GM18507 (cell line): ENCODE measurements at regions not wholly inside any gene's neighbourhood (a gene's known extent, or its start where the extent isn't known, plus 50 kb on each side); places are given as distances from the start of the nearest gene placed in this dataset.
"Not testable (repeated sequence)": the region's sequence is repeated elsewhere in the genome, so short reads cannot be mapped to it uniquely, and the experiment has no call there.

Experiments
- DNase-seq: peaks from one replicate; pipeline ENCODE4 v3.0.0; 2011; ENCODE audit warnings: low read depth; ENCODE audit not compliant: insufficient read length; ENCODE audit errors: extremely low spot score
- FAIRE-seq: peaks from 2 replicates; lab custom pipeline; 2011; peaks lifted over from hg19 to GRCh38; lab: Jason Lieb, UNC

GRCh38 chr3:158026236-158026635 is 80.0 kb downstream of the SHOX2 start:
- DNase-seq: no peak
- no peak for FAIRE-seq

GRCh38 chr3:158019897-158020296 is 86.3 kb downstream of the SHOX2 start:
- not testable (repeated sequence) for FAIRE-seq, DNase-seq

DNA sequence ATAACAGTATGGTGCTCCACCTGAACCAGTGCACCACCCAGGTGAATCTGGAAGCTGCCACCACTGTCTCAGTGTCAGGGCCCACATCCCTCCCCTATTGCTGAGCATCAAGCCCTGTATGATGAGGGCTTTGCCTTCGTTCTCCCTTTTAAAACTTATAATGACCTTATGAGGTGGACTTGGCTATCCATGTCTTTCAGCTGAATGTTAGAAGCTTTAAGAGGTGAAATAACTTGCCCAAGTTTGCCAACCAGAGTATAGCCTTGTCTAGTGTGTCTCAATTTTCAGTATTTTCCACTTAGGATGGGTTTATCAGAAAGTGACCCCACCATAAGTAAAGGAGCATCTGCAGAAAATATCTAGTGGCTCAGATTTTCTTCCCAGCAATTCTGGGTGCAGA is 87.8 kb downstream of the SHOX2 start:
- FAIRE-seq: no peak
- no peak for DNase-seq

- no peak for DNase-seq
- FAIRE-seq: no peak
Measured at GRCh38 chr3:158012901-158013300, 93.3 kb downstream of the SHOX2 start.

DNA sequence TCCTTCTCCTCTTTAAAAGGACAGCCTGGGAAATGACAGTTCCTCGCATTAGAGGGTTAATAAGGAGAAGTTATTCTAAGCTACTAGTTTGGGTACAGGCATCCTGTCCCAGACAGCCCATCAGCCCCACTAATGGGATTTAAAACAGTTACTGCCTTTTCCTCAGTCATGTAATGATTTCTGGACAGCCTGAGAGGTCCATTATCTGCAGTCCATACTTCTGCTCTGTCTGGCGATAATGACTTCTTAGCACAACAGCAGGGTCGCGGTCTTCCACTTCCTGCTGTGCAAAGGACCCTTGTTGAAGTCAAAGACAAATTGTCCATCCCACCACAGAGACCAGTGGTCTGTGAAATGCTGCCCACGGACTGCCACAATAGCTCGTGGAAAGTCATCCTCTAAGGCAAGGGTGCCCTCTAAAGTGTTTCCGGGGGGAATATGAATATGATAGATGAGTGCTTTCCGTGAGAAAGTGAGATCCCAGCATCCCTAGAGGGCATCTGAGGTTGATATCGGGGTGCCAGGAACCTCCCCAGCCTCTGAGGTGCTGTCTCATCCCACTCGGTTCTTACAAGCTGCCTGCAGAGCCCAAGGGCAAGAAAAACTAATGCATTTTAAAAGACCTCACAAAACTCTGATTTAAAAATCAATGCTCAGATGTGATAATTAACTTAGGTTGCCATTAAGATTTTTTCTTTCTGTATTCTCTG is 100.7 kb downstream of the SHOX2 start:
- FAIRE-seq (no peak), DNase-seq (no peak)

- no peak for FAIRE-seq
- no peak for DNase-seq
Measured at GRCh38 chr3:157999246-157999645, 107.0 kb downstream of the SHOX2 start.

DNA sequence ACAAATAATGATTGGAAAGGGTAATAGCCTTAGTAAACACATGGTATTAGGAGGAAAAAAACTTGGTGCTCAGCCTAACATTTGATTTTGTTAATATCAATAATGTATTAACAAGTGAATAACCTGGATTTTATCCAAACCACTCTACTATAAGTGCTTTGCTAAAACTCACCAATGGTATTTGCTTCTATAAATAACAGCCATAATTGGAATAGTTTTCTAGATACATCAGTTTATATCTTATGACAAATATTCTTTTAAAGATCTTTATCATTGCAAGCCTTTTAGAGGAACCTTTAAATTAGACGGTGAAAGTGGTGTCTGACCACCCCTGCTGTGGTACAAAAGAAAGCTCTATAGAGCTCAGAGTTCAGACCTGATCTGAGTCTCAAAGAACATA is 123.9 kb downstream of the SHOX2 start:
- no peak for DNase-seq
- no peak for FAIRE-seq

DNA sequence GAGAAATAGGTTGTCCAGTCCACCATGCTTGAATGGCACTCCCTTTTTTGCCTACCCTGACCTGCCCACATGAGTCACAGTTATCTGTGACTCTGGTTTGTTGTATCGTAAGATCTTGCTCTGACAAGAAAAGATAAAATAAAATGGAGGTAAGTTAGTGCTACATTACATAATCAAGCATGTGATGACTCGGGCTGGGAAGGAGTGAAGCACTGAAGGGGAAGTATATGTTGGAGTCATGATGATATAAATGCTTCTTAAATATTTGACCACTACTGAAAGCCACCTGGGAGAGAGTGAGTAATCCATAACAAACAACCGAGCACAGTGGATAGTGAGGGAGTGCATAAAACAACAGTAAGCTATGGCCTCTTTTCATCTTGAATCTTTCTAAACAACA is 124.4 kb downstream of the SHOX2 start:
- FAIRE-seq (no peak), DNase-seq (no peak)

DNA sequence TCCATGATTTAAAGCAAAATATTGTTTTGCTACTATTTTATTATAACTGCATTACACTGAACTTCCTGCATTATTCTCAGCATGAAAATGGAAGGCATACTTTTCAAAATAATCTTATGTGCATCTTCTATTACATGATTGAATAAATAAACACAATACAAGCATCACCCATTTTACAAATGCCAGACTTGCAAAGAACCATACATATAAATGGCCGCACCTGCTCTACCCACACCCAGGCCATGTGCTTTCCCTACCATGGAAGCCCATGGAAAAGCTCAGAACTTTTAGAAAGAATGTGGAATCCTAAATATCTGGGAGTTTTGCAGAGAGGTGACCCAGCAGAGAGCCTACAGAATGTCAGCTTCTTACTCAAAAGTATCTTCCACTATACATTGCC is 127.2 kb downstream of the SHOX2 start:
- DNase-seq (no peak), FAIRE-seq (no peak)

DNA sequence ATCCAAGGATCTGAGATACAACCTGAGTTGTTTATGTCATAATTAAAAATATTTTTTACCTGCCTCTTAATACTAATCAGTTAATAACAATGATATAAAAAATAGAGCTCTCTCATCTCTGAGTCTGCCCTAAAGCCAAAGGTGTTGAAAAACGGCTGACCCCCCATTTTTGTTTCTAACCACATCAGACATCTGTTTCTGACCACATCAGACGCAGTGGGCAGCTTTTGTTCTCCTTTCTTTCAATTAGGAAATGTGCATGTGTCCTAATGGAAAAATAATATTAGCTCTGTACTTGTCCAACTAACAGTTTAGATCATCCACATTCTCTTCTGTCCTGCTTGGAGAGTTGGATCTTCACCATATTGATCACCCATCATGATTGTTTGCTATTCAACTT is 144.6 kb downstream of the SHOX2 start:
- FAIRE-seq: no peak
- no peak for DNase-seq

DNA sequence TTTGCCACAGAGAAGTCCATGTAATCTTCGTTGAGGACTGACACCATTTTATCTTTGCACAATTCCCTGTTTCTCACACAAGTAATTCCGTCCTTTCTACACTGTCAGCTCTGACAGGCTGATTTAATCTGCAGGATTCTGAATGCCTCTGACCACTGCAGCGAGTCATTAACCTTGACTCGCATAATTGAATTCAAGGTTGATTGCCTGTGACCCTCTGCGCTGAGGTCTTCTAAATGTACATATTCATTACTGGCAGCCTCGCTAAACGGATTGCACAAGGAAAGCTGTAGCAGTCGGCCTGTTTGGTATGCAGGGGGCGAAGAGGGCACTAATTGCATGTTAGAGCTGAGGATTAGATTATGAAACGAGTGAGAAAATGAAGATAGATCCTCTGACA is 147.8 kb downstream of the SHOX2 start:
- DNase-seq: no peak
- no peak for FAIRE-seq

DNA sequence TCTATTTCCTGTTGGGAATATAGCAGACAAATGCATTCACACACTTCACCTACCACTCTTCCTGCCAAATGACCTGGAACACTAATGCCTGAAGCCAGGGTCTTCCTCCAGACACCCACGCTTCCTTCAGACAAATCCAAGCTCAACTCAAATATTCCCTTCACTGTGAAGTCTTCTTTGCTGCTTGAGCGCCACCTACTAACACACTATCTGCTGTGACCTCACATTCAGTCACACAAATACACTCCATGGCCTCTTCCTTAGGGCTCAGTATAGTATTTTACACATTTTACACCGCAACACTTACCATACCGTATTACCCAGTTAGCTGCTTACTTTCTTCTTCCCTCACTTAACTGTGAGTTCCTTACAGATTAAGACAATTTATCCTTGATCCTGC is 149.4 kb downstream of the SHOX2 start:
- FAIRE-seq: no peak

DNA sequence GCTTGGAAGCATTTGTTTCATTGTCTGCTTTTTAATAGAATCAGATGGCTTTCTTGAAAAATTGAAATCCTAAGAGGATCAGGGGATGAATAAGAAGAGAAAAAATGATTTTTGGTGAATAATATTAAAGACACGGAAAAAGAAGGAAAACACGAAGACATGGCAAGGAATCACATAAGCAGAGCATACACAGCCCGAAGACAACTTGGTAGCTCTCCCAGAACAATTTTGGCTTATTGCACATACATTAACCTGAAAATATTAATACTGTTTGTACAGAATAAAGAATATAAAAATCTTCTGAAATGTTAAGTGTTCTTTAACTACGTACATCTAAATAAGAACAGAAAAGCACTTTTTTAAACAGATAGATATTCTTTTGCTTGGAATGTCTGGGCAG is 150.0 kb downstream of the SHOX2 start:
- no peak for FAIRE-seq

More for the DNA sequence above, 149.4 kb downstream of the SHOX2 start:
- no peak for DNase-seq

DNA sequence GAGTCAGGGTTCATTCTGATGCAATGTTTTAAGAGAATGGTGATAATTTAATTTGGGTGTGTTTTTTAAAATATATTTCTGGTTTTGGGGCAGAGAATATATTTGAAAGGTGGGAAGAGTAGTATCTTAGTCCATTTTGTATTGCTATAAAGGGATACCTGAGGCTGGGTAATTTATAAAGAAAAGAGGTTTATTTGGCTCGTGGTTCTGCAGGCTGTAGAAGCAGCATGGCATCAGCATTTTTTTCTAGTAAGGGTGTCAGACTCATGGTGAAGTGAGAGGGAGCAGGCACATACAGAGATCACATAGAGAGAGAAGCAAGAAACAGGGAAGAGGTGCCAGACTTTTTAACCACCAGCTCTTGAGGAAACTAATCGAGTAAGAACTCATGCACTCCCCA is 152.7 kb downstream of the SHOX2 start:
- no peak for FAIRE-seq
- no peak for DNase-seq

More for the DNA sequence above, 150.0 kb downstream of the SHOX2 start:
- DNase-seq: no peak

DNA sequence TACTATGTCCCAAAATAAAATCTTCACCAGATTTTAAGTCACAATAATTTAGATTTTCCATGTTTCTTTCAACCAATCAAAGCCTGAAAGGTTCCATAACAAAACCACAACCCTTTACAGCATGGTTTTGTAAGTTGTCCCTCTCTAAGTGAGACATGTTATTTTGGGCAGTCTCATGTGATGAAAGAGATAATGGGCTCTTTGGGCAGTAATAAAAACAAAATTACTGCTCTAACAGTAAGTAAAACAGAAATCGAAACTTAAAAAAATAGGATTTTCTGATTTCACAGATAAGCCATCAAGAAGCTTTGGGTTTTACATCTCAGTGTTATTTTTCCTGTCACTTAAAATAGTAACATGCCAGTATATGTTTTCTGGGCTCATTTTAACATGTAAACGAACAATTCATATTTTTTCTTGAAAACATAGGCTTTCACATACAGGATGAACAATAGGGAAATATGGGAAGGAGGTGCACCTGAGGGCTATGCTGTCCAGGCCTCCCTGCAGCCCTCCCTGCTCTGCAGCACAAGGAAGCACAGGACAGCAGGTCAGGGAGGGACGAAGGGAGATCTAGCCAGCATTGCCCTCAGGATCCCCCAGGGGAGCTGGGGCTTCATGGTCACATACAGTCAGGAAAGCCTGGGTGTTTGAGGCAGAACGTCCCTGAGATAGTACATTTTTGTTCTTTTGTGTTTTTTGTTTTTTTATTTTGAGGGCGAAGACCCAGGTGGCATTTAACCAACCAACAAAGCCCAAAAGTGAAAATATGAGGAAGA is 157.4 kb downstream of the SHOX2 start:
- DNase-seq (no peak), FAIRE-seq (no peak)

DNA sequence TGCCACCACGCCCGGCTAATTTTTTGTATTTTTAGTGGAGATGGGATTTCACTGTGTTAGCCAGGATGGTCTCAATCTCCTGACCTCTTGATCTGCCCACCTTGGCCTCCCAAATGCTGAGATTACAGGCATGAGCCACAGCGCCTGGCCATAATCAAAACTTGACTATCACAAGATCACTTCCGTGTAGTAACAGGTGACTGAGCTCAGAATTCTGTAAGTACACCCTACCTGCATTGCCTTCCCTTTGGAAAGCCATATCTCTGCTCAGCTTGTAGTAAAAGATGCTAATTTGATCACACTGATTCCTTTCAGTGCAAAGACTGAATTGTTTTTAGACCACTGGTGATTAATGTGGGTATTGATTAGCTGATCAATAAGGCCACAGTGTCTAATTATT is 167.1 kb downstream of the SHOX2 start:
- DNase-seq: no peak
- no peak for FAIRE-seq

DNA sequence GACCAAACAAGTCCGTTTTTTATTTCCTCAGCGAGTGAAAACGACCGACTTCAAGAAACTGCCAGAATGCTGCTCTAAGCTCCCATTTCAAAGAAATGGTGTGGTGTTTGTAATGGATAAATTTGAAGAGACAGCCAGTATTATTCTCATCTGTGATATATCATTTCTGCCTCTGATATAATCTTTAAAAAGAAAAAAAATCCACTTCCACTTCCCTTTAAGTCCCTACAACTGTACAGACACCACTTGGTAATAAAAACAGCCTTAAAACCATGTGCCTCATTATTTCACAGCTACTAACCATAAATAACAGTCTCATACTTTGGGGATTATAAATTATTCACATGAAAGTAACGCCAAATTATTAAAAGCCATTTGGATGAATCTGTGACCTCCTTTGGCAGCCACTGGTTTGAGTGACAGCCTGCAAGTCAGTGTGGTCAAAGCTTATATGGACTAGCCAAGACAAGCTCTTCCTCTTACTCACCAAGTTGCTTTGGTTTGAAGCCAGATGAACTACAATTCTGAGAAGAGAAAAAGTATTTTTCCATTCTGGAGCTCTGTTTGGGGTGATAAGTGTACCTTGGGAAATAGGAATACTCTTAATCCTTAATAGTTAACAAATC is 168.0 kb downstream of the SHOX2 start:
- FAIRE-seq: no peak
- no peak for DNase-seq

GRCh38 chr3:157931517-157931916 is 174.7 kb downstream of the SHOX2 start:
- no peak for DNase-seq
- FAIRE-seq: no peak

DNA sequence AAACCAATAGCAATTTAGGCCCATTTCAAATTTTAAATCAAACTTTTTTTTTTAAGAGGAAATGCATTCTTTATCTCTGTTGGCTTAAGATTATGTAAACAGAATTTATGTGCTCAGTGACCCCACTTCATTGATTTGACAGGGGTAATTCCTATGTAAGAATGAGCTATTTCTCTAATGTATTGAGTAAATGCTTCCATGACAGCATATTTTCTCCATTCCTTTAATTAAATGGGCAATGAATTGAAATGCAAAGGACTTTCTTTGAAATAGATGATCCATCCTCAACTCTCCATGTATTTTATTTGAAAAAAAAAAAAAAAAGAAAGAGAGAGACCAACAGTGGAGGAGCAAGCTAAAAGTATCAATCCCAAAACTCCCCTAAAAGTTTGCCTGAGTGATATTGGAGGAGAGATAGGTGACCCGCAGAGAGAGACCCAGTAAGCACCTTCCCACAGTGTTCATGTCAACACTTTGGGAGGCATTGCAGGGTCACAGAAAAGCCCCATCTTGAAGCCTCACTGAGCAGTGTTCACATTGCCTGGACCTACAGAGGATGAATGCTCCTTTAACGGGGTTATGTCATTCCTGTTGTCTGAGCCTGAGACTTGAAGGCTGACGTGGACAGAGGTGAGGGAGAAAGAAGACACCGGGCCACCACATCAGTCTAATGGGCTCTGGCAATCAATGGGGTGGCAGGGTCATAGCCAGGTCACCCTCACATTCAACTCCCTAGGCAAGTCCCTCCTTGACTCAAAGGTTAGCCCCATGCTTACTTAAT is 176.0 kb downstream of the SHOX2 start:
- FAIRE-seq (no peak), DNase-seq (no peak)

DNA sequence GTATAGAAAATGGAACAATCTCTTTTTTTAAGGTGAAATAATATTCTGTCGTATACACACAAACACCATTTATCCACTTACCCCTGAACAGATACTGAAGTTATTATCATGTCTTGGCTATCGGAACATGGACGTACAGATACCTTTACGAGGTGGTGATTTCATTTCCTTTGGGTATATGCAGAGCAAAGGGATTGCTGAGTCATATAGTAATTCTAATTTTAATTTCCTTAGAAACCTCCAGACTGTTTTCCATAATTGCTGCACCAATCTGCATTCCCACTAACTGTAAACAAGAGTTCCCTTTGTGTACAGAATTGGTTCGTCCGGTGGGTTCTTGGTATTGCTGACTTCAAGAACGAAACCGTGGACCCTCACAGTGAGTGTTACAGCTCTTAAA is 179.4 kb downstream of the SHOX2 start:
- FAIRE-seq (no peak), DNase-seq (no peak)
